Hepatocyte (in vitro differentiated cells): ENCODE measurements at regions not wholly inside any gene's neighbourhood (a gene's known extent, or its start where the extent isn't known, plus 50 kb on each side); places are given as distances from the start of the nearest gene placed in this dataset.
A peak's percentile ranks its signal among the peaks of the same experiment; 100 is the strongest.

Experiments
- DNase-seq: peaks from one replicate; pipeline ENCODE4 v3.0.0-alpha.2; 2016; ENCODE audit warnings: low spot score
- H2AFZ ChIP-seq: fragments of 200-600 bp; sonication (generic); 2 replicates; pipeline ENCODE4 v1.6.0; 2016; ENCODE audit warnings: antibody characterized with exemption, mild to moderate bottlenecking
- H3K27ac ChIP-seq: fragments of 200-600 bp; sonication (generic); 2 replicates; pipeline ENCODE4 v1.5.1; 2016; ENCODE audit warnings: mild to moderate bottlenecking
- H3K27me3 ChIP-seq: fragments of 200-600 bp; sonication (generic); 2 replicates; pipeline ENCODE4 v1.6.1; 2016
- H3K36me3 ChIP-seq: fragments of 200-600 bp; sonication (generic); replicated peaks from 2 replicates; pipeline ENCODE4 v1.5.1; 2016; ENCODE audit warnings: low read depth; ENCODE audit not compliant: insufficient read depth
- H3K4me1 ChIP-seq: fragments of 200-600 bp; sonication (generic); 2 replicates; pipeline ENCODE4 v1.5.1; 2016; ENCODE audit warnings: mild to moderate bottlenecking, moderate library complexity; ENCODE audit not compliant: insufficient read depth
- H3K4me2 ChIP-seq: fragments of 200-600 bp; sonication (generic); 2 replicates; pipeline ENCODE4 v1.6.0; 2016
- H3K4me3 ChIP-seq: fragments of 200-600 bp; sonication (generic); 2 replicates; pipeline ENCODE4 v1.5.1; 2016; ENCODE audit warnings: mild to moderate bottlenecking
- H3K79me2 ChIP-seq: fragments of 200-600 bp; sonication (generic); 2 replicates; pipeline ENCODE4 v1.6.0; 2017; ENCODE audit warnings: mild to moderate bottlenecking
- H3K9me2 ChIP-seq: fragments of 200-600 bp; sonication (generic); replicated peaks from 2 replicates; pipeline ENCODE4 v1.6.0; 2017; ENCODE audit warnings: mild to moderate bottlenecking; ENCODE audit not compliant: insufficient read depth
- H3K9me3 ChIP-seq: fragments of 200-600 bp; sonication (generic); 2 replicates; pipeline ENCODE4 v1.5.1; 2016; ENCODE audit warnings: low read depth, mild to moderate bottlenecking
- H4K20me1 ChIP-seq: fragments of 200-600 bp; sonication (generic); 2 replicates; pipeline ENCODE4 v1.6.0; 2016; ENCODE audit warnings: mild to moderate bottlenecking; ENCODE audit not compliant: insufficient read depth, poor library complexity, severe bottlenecking
- CTCF ChIP-seq: fragments of 200-600 bp; sonication (generic); IDR thresholded peaks from 2 replicates; pipeline ENCODE4 v1.5.1; 2016; ENCODE audit warnings: antibody characterized with exemption, mild to moderate bottlenecking; ENCODE audit not compliant: poor library complexity
- EZH2 ChIP-seq: fragments of 200-600 bp; sonication (generic); IDR thresholded peaks from 2 replicates; pipeline ENCODE4 v1.6.1; 2016; ENCODE audit warnings: antibody characterized with exemption, mild to moderate bottlenecking, borderline replicate concordance
- EZH2phosphoT487 ChIP-seq: fragments of 200-600 bp; sonication (generic); IDR thresholded peaks from one replicate; pipeline ENCODE4 v1.6.1; 2018; ENCODE audit warnings: antibody characterized with exemption, mild to moderate bottlenecking, low read depth, moderate library complexity; ENCODE audit not compliant: unreplicated experiment, severe bottlenecking
- WGBS: methylation state at CpG from one replicate; pipeline ENCODE4 v1.1.6; 2016; ENCODE audit warnings: low lambda C conversion rate; ENCODE audit errors: missing lambda C conversion rate; 5-methylcytosine and 5-hydroxymethylcytosine counted together

DNA sequence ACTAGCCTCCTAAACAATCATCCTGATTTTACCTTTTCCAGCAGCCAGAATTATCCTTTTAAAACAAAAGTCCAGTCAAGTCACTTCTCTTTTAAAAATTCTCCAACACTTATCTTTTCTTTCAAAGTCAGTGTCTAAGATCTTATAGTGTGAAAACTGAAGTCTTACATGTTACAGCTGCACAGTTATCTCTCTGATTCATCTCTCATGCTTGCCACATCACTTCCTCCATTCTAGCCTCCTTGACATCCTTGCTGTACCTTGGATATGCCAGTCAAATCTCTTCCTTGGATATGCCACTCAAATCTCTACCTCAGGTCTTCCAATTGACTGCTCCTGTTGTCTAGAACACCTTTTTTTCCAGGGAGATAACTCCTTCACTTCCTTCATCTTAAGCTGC, 361.7 kb upstream of the FTMT start:
- Histone ChIP-seq H2AFZ (no peak overlapping the region), H3K9me2 (no peaks in the 10 kb centered on the region), H3K9me3 (no peaks in the 10 kb centered on the region), H3K79me2 (no peaks in the 10 kb centered on the region), H3K27ac (no peak overlapping the region), H3K4me2 (no peak overlapping the region), H3K4me1 (no peaks in the 10 kb centered on the region), H3K27me3 (no peaks in the 10 kb centered on the region), H4K20me1 (no peaks in the 10 kb centered on the region), H3K36me3 (no peaks in the 10 kb centered on the region), H3K4me3 (no peak overlapping the region)
- no peak for TF ChIP-seq EZH2
- no peak for TF ChIP-seq CTCF
- TF ChIP-seq EZH2phosphoT487, result no peak
- DNase-seq, result no peak

DNA sequence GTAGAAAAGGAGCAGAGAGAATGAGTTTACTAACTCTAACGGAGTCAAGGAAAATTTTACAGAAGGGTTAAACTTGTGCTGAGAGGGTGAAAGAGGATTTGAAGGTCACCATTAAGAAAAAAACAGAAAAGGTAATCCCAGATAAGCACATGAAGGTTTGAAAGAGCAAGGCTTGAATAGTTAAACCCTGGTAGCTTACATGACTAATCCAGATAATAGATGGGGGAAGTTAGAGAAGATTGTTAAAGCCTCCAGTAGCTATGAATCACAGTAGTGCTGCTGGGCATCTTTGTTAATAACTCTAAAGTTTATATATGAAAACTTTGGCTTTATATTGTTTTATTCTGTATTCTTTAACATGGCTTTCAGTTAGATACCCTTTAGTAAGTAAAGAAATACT, 354.5 kb upstream of the FTMT start:
- TF ChIP-seq CTCF, result no peak
- TF ChIP-seq EZH2, result no peak
- no peak for TF ChIP-seq EZH2phosphoT487
- no peak overlapping the region for H2AFZ ChIP-seq
- H3K79me2 ChIP-seq, result no peaks in the 10 kb centered on the region
- H3K36me3 ChIP-seq, result no peaks in the 10 kb centered on the region
- H3K9me3 ChIP-seq, result no peaks in the 10 kb centered on the region
- H3K4me3 ChIP-seq, result no peak overlapping the region
- DNase-seq, result peak; percentile 6
- H4K20me1 ChIP-seq, result no peaks in the 10 kb centered on the region
- H3K27ac ChIP-seq, result no peak overlapping the region
- WGBS, result 55% methylated on average over 1 of the region's 1 CpG
- H3K4me2 ChIP-seq, result no peak overlapping the region
- no peaks in the 10 kb centered on the region for H3K27me3 ChIP-seq
- H3K4me1 ChIP-seq, result no peaks in the 10 kb centered on the region
- no peaks in the 10 kb centered on the region for H3K9me2 ChIP-seq

DNA sequence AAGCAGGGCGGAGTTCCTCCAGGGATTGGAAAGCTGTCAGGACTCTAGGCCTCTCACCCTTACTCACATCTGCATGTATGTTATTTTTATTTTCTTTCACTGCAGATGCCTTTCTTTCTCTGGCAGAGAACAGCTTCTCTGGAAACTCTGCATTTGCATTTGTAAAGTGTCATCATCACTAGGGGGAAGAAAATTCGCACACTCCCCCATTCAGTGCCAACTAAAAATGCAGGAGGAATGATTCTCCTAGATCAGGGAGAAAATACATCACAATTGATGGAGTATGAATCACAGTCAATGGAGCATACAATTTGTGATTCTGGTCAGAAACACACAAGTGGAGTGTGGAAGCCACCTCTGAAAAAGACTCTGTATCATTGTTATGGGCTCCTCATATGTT, 351.4 kb upstream of the FTMT start:
- WGBS, result 87% methylated on average over 2 of the region's 2 CpGs
- no peaks in the 10 kb centered on the region for H3K4me1 ChIP-seq

More for the DNA sequence above, 351.4 kb upstream of the FTMT start:
- no peaks in the 10 kb centered on the region for H3K36me3 ChIP-seq
- H3K79me2 ChIP-seq, result no peaks in the 10 kb centered on the region
- no peak for DNase-seq
- H3K9me3 ChIP-seq, result no peaks in the 10 kb centered on the region
- no peak overlapping the region for H3K4me3 ChIP-seq
- no peak overlapping the region for H2AFZ ChIP-seq
- no peaks in the 10 kb centered on the region for H3K27me3 ChIP-seq
- no peak overlapping the region for H3K27ac ChIP-seq
- no peak overlapping the region for H3K4me2 ChIP-seq
- H4K20me1 ChIP-seq, result no peaks in the 10 kb centered on the region
- H3K9me2 ChIP-seq, result no peaks in the 10 kb centered on the region
- TF ChIP-seq CTCF, result no peak
- no peak for TF ChIP-seq EZH2phosphoT487
- no peak for TF ChIP-seq EZH2
